ENCODE measurements at regions not wholly inside any gene's neighbourhood (a gene's known extent, or its start where the extent isn't known, plus 50 kb on each side); places are given as distances from the start of the nearest gene placed in this dataset.
"Not testable (repeated sequence)": the region's sequence is repeated elsewhere in the genome, so short reads cannot be mapped to it uniquely, and the experiment has no call there.

DNA sequence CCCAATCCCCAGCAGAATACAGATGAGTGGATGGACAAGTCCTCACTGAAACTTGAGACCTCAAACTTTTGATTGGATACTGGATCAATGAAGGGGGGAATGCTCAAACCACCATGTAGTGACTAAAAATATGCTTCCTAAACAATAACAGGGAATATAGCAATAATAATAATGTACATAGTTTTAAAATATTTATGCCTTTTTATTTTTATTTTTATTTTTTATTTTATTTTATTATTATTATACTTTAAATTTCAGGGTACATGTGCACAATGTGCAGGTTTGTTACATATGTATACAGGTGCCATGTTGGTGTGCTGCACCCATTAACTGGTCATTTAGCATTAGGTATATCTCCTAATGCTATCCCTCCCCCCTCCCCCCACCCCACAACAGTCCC lies 506.0 kb downstream of the SOX6 start:
- TF ChIP-seq, protein P1, sequence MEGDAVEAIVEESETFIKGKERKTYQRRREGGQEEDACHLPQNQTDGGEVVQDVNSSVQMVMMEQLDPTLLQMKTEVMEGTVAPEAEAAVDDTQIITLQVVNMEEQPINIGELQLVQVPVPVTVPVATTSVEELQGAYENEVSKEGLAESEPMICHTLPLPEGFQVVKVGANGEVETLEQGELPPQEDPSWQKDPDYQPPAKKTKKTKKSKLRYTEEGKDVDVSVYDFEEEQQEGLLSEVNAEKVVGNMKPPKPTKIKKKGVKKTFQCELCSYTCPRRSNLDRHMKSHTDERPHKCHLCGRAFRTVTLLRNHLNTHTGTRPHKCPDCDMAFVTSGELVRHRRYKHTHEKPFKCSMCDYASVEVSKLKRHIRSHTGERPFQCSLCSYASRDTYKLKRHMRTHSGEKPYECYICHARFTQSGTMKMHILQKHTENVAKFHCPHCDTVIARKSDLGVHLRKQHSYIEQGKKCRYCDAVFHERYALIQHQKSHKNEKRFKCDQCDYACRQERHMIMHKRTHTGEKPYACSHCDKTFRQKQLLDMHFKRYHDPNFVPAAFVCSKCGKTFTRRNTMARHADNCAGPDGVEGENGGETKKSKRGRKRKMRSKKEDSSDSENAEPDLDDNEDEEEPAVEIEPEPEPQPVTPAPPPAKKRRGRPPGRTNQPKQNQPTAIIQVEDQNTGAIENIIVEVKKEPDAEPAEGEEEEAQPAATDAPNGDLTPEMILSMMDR (conservative IDR thresholded peaks at IDR 0.05; ENCODE audit: low read length) = not testable (repeated sequence)
- not testable (repeated sequence) for TF ChIP-seq EZH2phosphoT487 (IDR thresholded peaks at IDR 0.05; ENCODE audit: borderline replicate concordance)
